OCI-LY7 (cell line): ENCODE measurements at regions not wholly inside any gene's neighbourhood (a gene's known extent, or its start where the extent isn't known, plus 50 kb on each side); places are given as distances from the start of the nearest gene placed in this dataset.

Experiments
- CTCF ChIP-seq: fragments of 200-600 bp; sonication (generic); conservative IDR thresholded peaks from 2 replicates; pipeline ENCODE4 v1.5.1; 2014; ENCODE audit warnings: mild to moderate bottlenecking, antibody characterized with exemption, low read length, moderate library complexity, mixed read lengths
- EZH2phosphoT487 ChIP-seq: fragments of 200-600 bp; sonication (generic); IDR thresholded peaks from 2 replicates; pipeline ENCODE4 v1.6.1; 2018; ENCODE audit warnings: low read depth, borderline replicate concordance, mild to moderate bottlenecking, mixed run types, antibody characterized with exemption, low read length, moderate library complexity, mixed read lengths

- TF ChIP-seq CTCF (no peak), EZH2phosphoT487 (no peak)
Measured at GRCh38 chr1:72734415-72734814, 452.1 kb upstream of the NEGR1 start.
